ENCODE measurements at regions not wholly inside any gene's neighbourhood (a gene's known extent, or its start where the extent isn't known, plus 50 kb on each side); places are given as distances from the start of the nearest gene placed in this dataset.

DNA sequence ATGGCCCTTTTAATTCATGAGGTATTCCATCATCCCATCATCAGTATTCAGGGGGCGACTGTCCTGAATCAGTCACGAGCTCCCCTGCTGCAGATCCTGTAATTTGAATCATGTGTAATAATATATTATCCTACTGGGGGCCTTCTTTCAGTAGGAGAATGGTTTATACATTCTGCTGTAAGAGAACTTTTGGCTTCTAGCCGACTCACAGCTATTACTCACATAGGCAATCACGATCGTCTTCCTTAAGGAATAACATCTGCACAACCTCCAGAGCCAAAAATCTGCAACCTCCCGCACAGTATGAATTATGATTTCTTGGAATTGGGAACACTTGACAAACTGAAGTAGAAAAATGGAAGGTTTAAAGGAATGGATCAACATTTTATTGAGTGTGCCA is 343.0 kb downstream of the USP25 start:
- no peaks in the 10 kb centered on the region for H3K36me3 ChIP-seq
- no peak overlapping the region for H3K4me3 ChIP-seq (ENCODE audit: low read depth, low read length)
- H3K27me3 ChIP-seq (ENCODE audit: insufficient read depth, low read depth, severe bottlenecking): no peaks in the 10 kb centered on the region
- TF ChIP-seq, protein P1, sequence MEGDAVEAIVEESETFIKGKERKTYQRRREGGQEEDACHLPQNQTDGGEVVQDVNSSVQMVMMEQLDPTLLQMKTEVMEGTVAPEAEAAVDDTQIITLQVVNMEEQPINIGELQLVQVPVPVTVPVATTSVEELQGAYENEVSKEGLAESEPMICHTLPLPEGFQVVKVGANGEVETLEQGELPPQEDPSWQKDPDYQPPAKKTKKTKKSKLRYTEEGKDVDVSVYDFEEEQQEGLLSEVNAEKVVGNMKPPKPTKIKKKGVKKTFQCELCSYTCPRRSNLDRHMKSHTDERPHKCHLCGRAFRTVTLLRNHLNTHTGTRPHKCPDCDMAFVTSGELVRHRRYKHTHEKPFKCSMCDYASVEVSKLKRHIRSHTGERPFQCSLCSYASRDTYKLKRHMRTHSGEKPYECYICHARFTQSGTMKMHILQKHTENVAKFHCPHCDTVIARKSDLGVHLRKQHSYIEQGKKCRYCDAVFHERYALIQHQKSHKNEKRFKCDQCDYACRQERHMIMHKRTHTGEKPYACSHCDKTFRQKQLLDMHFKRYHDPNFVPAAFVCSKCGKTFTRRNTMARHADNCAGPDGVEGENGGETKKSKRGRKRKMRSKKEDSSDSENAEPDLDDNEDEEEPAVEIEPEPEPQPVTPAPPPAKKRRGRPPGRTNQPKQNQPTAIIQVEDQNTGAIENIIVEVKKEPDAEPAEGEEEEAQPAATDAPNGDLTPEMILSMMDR (IDR thresholded peaks at IDR 0.05; ENCODE audit: low read depth, low read length): no peak
- no peak for DNase-seq
- H3K27ac ChIP-seq: no peak overlapping the region
- H3K9me3 ChIP-seq (ENCODE audit: severe bottlenecking): no peaks in the 10 kb centered on the region

DNA sequence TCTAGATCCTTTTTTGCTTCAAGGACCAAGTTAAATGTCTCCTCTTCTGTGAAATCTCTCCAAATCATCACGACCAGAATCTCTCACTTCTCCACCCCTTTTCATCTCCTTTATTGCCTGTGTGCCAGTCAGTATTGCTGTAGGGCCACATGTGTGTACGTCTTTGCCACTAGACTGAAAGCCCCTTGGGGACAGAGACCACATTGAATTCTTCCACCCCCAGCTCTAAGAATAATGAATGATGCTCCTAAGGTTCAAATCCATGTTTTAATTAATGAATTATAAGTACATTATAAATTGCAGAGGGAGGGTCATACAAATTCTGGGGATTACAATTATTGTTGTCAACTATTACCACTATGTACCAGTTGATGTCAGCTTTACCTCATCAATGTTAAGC is 343.8 kb downstream of the USP25 start:
- no peaks in the 10 kb centered on the region for H3K36me3 ChIP-seq
- TF ChIP-seq, protein P1 (IDR thresholded peaks at IDR 0.05; ENCODE audit: low read depth, low read length): no peak
- H3K27me3 ChIP-seq (ENCODE audit: insufficient read depth, low read depth, severe bottlenecking): no peaks in the 10 kb centered on the region
- no peak overlapping the region for H3K27ac ChIP-seq
- no peaks in the 10 kb centered on the region for H3K9me3 ChIP-seq (ENCODE audit: severe bottlenecking)
- no peak for DNase-seq
- H3K4me3 ChIP-seq (ENCODE audit: low read depth, low read length): no peak overlapping the region

DNA sequence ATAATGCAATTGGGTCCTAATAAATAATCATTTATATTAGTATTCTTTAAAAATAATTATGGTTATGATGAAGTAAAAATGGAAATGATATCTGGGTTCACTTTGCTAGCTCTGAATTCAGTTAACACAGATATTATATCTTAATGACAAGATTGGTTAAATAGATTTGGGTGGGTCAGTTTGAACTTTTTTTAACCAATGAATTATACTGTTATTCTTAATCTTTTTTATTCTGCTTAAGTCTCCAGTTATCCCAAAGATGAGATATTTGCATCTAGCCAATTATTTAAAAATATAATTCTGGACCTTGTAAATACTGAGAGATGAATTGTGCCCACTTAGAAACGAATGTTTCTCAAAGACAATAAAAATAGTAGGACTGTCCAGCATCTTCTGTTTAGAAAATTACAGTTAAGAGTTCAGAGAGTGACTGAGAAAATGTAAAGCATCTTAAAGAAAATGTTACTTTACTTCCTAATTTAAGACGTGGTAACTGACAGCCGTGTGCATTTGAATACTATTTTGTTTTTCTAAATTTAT is 345.2 kb downstream of the USP25 start:
- DNase-seq: no peak
- H3K36me3 ChIP-seq: no peaks in the 10 kb centered on the region
- no peak overlapping the region for H3K27ac ChIP-seq
- H3K27me3 ChIP-seq (ENCODE audit: insufficient read depth, low read depth, severe bottlenecking): no peaks in the 10 kb centered on the region
- H3K9me3 ChIP-seq (ENCODE audit: severe bottlenecking): no peaks in the 10 kb centered on the region
- TF ChIP-seq, protein P1 (IDR thresholded peaks at IDR 0.05; ENCODE audit: low read depth, low read length): no peak
- H3K4me3 ChIP-seq (ENCODE audit: low read depth, low read length): no peak overlapping the region

DNA sequence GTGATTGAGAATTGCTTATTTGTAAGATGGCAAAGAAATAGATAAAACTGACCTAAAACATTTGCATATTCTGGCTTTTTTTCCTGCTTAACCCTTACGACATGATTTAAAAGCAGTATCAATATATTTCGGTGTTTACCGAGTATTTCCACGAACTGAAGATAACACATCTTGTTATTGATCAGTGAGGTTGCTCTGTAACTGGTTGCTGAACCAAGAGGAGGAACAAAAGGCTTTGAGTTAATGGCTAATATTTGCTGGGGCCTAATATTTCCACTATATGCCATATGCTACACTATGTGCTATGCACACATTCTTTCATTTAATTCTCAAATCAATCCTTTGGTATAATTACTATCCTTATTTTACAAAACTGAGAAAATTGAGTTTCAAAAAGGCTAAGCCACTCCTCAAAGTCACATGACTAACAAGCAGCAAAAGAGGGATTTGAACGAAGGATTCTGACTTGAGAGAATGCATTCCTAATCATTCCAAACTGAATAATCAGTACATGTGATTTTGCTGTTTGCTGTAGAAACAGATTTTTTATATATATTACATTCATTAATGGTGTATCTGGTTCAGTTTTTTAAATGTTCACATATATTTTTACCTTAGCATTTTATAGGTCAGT is 346.0 kb downstream of the USP25 start:
- no peaks in the 10 kb centered on the region for H3K27me3 ChIP-seq (ENCODE audit: insufficient read depth, low read depth, severe bottlenecking)
- TF ChIP-seq, protein P1 (IDR thresholded peaks at IDR 0.05; ENCODE audit: low read depth, low read length): no peak
- no peak for DNase-seq

DNA sequence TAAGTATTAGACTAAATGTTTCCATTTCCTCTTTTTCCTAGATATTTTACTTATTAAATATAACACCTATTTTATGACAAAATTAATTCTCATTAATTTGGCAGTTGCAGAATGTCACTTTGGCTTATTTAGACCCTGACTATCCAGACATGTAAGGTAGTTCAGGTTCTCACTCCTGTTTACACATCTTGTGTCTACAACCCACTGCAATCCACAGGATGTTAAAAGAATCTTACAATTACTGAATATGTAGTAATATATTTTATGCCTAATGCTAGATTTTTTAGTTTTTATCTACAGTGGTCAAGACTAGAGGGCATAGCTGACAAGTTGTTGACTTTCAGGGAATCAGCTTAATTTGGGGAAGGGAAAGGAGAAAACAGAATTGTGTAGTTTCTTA is 346.7 kb downstream of the USP25 start:
- H3K9me3 ChIP-seq (ENCODE audit: severe bottlenecking): no peaks in the 10 kb centered on the region
- no peaks in the 10 kb centered on the region for H3K36me3 ChIP-seq
- no peak for DNase-seq
- H3K27ac ChIP-seq: no peak overlapping the region
- TF ChIP-seq, protein P1 (IDR thresholded peaks at IDR 0.05; ENCODE audit: low read depth, low read length): no peak
- no peak overlapping the region for H3K4me3 ChIP-seq (ENCODE audit: low read depth, low read length)
- H3K27me3 ChIP-seq (ENCODE audit: insufficient read depth, low read depth, severe bottlenecking): no peaks in the 10 kb centered on the region

More for the DNA sequence above, 346.0 kb downstream of the USP25 start:
- H3K9me3 ChIP-seq (ENCODE audit: severe bottlenecking): no peaks in the 10 kb centered on the region
- no peaks in the 10 kb centered on the region for H3K36me3 ChIP-seq
- H3K4me3 ChIP-seq (ENCODE audit: low read depth, low read length): no peak overlapping the region
- no peak overlapping the region for H3K27ac ChIP-seq

DNA sequence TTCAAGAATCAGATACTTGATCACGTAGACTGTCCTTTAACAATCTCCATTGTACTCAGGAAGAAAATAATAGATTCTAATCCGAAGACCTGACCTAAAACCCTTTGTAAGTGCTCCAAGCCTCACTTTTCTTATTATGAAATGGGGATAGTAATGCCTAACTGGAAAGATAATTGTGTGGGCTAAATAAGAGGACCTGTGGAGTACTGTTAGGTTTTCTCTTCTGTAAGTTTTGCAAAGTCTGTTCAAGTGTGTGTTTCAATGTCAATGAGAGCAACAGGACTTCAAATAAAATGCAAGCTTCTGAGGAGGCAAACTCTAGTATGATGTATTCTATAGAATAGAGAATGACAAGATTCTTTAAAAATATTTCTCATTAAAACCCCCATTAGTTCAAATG is 348.6 kb downstream of the USP25 start:
- no peak for DNase-seq
- Histone ChIP-seq H3K27ac (no peak overlapping the region), H3K27me3 (ENCODE audit: insufficient read depth, low read depth, severe bottlenecking) (no peaks in the 10 kb centered on the region)

More for the DNA sequence above, 348.6 kb downstream of the USP25 start:
- H3K36me3 ChIP-seq: no peaks in the 10 kb centered on the region
- no peaks in the 10 kb centered on the region for H3K9me3 ChIP-seq (ENCODE audit: severe bottlenecking)
- H3K4me3 ChIP-seq (ENCODE audit: low read depth, low read length): no peak overlapping the region
- TF ChIP-seq, protein P1 (IDR thresholded peaks at IDR 0.05; ENCODE audit: low read depth, low read length): no peak
